ENCODE measurements at regions not wholly inside any gene's neighbourhood (a gene's known extent, or its start where the extent isn't known, plus 50 kb on each side); places are given as distances from the start of the nearest gene placed in this dataset.
"Not testable (repeated sequence)": the region's sequence is repeated elsewhere in the genome, so short reads cannot be mapped to it uniquely, and the experiment has no call there.

- H3K27ac ChIP-seq: not testable (repeated sequence)
These were observed 88.5 kb upstream of the CDC42EP3 start for GRCh38 chr2:37759989-37760388.

DNA sequence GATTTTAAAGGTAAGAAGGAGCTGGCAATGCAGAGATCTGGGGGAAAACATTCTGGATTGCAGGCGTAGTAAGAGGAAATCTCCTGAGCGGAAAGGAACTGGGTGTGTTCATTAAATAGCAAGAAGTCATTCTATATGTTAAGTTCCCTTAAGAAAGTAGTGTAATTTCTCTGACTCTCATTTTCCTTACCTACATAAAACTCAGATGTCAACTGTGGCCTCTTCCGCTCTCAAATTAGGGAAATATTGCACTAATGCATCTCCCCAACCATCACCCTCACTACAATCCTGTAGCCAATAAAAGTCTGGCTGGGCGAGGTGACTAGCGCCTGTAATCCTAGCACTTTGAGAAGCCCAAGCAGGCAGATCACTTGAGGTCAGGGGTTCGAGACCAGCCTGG lies 89.0 kb upstream of the CDC42EP3 start:
- H3K27ac ChIP-seq: no peak overlapping the region
- TF ChIP-seq ZFX (IDR thresholded peaks at IDR 0.05; ENCODE audit: borderline replicate concordance): no peak

GRCh38 chr2:37762281-37762680 lies 90.8 kb upstream of the CDC42EP3 start:
- not testable (repeated sequence) for H3K27ac ChIP-seq

DNA sequence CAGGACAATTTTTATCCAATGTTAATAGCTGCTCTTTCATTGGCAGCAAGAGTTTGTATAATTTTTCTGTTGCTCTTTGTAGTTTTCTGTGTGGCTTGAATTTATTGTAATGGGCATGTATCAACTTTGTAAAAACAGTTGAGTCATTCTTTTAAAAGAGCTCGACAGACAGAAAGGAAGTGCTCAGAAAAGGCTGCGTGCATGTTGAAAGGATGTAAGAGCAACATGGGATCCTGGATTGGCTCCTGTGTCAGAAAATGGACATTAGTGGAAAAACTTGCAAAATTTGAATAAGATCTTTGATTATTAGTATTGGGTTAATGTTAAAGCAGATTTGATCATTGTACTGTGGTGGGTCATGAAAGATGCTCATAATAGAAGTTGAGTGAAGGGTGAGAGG lies 93.3 kb upstream of the CDC42EP3 start:
- H3K27ac ChIP-seq: no peak overlapping the region
- no peak for TF ChIP-seq ZFX (IDR thresholded peaks at IDR 0.05; ENCODE audit: borderline replicate concordance)
- TF ChIP-seq, protein P1, sequence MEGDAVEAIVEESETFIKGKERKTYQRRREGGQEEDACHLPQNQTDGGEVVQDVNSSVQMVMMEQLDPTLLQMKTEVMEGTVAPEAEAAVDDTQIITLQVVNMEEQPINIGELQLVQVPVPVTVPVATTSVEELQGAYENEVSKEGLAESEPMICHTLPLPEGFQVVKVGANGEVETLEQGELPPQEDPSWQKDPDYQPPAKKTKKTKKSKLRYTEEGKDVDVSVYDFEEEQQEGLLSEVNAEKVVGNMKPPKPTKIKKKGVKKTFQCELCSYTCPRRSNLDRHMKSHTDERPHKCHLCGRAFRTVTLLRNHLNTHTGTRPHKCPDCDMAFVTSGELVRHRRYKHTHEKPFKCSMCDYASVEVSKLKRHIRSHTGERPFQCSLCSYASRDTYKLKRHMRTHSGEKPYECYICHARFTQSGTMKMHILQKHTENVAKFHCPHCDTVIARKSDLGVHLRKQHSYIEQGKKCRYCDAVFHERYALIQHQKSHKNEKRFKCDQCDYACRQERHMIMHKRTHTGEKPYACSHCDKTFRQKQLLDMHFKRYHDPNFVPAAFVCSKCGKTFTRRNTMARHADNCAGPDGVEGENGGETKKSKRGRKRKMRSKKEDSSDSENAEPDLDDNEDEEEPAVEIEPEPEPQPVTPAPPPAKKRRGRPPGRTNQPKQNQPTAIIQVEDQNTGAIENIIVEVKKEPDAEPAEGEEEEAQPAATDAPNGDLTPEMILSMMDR (IDR thresholded peaks at IDR 0.05): no peak

DNA sequence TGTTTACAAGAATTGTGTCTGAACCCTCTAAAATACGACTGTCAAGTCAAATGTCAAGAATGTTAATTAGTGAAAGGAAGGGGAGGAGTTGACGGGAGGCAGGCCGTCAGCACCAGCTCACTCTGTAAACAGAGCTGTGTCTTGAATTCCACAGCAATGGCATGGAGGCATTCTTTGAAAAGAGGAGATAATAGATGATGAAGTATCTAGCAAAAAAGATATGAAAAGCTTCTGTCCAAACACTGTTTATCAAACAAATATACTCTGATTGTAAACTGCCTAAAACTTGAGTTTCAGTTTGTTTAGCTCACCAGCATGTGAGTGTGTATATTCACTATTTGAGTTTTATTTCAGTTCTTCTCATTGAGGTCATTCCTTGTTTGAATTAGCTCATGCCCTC lies 94.7 kb upstream of the CDC42EP3 start:
- TF ChIP-seq, protein P1 (IDR thresholded peaks at IDR 0.05): no peak
- TF ChIP-seq ZFX (IDR thresholded peaks at IDR 0.05; ENCODE audit: borderline replicate concordance): no peak
- no peak overlapping the region for H3K27ac ChIP-seq

- TF ChIP-seq ZFX (IDR thresholded peaks at IDR 0.05; ENCODE audit: borderline replicate concordance): no peak
- TF ChIP-seq, protein P1 (IDR thresholded peaks at IDR 0.05): no peak
- no peak overlapping the region for H3K27ac ChIP-seq
These were observed 95.6 kb upstream of the CDC42EP3 start for GRCh38 chr2:37767046-37767445.

DNA sequence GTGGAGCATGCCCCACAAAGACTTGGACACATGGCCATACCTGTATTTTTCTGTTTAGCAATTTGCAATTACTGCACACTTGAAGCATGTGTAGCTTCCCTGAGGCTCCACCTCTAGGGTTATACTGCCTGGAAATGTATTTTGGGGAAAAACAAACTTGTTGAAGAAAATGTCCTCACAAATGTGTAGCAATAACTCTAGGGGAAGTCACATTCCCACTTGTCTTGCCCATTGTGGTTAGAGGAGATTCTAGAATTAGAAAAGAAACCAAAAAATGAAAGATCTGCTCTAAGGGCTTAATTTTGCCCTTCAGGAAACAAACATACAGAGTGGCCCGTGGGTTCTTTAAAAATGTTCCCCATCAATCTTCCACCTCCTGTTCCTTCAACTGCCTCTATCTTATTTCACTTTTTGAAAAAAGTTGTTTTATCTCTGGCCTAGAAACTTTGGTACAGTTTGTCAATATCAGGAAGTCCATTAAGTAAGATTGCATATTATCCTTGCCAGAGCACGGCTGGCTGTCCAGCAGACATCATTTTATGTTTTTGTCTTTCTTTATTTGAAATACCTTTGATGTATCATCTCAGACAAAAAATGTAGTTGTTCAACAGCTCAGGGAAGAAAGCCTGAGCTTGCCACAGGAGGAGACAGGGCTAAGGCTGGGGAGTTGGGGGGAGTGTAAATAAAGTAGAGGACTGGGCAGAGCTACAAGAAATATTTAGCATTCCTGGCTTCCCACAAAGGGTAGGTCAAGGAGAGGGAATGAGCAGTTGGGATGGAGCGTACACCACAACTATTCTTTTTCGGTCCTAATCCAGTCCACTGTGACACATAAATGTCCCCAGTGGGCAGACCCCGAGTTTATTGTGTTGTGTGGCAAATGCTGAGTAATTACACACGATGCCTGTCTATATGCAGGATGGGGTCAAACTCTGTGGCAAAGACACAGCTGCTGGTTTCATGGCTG lies 96.8 kb upstream of the CDC42EP3 start:
- no peak overlapping the region for H3K27ac ChIP-seq
- TF ChIP-seq, protein P1 (IDR thresholded peaks at IDR 0.05): no peak
- no peak for TF ChIP-seq ZFX (IDR thresholded peaks at IDR 0.05; ENCODE audit: borderline replicate concordance)

GRCh38 chr2:37769551-37769950 lies 98.1 kb upstream of the CDC42EP3 start:
- no peak for TF ChIP-seq ZFX (IDR thresholded peaks at IDR 0.05; ENCODE audit: borderline replicate concordance)
- TF ChIP-seq, protein P1 (IDR thresholded peaks at IDR 0.05): no peak
- H3K27ac ChIP-seq: no peak overlapping the region

DNA sequence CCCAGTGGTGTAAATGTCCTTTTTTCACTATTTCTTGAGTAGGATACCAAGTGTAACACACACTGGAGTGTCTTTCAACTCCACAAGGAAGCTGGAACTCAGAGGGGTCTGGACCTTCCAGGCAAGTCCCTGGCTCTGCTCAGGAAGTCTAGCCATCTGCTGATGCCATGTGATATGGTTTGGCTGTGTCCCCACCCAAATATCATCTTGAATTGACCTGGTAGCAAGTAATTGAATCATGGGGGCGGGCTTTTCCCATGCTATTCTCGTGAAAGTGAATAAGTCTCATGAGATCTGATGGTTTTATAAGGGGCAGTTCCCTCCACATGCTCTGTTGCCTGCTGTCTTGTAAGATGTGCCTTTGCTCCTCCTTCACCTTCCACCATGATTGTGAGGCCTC lies 99.4 kb upstream of the CDC42EP3 start:
- H3K27ac ChIP-seq: no peak overlapping the region

More for the DNA sequence above, 99.4 kb upstream of the CDC42EP3 start:
- TF ChIP-seq, protein P1 (IDR thresholded peaks at IDR 0.05): no peak
- no peak for TF ChIP-seq ZFX (IDR thresholded peaks at IDR 0.05; ENCODE audit: borderline replicate concordance)

Data from 22Rv1 (cell line).